ENCODE measurements at regions not wholly inside any gene's neighbourhood (a gene's known extent, or its start where the extent isn't known, plus 50 kb on each side); places are given as distances from the start of the nearest gene placed in this dataset.

DNA sequence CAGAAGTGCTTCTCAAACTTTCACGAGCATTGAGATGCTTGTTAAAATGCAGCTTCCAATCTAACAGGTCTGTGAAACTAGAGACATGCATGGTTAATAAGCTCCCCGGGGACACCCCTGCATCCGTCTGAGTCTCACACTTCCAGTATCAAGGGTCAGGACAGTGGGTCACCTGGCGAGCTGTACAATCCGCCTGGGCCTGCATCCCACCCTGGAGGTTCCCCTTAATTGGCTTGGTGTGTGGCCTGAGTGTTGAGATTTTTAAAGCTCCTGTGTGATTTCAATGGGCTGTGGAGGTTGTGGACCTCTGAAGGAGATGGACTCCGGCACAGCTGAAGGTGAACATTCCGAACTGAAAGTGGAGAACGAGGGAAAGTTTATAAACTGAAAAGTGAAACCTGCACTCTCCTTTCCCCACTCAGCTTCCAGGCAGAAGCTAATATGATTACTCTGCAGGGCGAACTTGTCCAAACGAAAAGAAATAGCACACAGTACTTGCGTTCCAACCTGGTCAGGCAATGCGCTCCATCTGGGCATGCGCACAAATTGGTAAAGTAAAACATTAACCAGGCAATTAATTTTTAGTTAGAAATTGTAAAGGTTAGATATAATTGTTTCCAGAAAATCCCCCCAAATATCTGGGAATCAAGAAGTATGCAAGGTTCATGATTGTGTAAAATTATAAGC is 191.7 kb upstream of the ALKAL2 start:
- DNase-seq (ENCODE audit: low read depth) = no peak

DNA sequence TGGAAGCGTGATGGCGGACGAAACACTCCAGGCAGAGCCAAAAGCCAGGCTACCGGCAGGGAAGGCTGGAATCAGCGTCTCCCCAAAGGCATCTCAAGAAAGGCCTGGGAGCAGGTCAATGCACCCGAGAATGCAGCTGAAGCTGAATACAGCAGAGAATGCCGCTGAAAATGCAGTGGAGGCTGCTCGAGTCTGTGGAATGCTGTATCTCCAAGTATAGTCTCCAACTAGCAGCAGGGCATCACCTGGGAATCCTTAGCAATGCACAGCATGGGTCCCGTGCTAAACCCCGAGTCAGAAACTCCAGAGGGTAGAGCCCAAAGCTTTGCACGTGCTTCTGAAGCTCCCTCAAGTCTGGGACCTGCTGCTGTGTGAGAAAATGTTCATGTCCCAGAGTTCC is 191.1 kb upstream of the ALKAL2 start:
- no peak for DNase-seq (ENCODE audit: low read depth)

DNA sequence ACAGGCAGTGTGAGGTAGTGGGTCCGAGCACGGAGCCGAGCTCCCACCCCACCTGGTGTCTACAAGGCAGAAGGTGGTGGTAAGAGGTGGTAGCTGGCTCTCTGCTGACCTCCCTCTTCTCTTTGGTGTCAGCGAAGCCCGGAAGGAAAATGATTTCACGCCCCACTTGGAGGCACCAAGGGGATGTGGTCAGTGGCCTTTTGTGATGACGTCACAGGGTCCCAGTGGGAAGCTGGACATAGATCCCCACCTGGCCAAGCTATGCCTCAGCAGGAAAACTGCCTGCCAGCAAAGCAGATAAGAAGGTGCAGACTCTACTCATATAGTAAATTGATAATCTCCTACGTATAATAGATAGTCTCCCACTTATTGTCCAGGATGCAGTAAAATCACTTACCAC is 183.7 kb upstream of the ALKAL2 start:
- DNase-seq (ENCODE audit: low read depth) = no peak

DNA sequence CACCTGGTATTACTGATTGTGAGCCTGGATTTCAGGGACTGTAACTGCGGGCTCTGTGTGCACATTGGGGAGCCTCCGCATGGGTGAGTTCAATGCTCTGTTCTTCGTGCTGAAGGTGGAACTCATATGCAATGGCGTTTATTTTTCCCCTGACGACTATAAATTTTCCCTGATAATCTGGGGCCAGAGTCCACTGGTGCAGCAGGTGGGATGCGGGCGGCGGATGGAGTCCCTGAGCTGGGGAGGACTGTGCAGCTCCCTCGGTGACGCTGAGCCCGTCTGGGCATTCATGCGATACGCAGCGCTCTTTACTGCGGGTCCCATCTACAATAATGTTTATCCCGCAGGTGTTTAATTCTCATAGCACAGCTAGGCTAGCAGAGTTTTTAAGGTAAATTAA is 181.6 kb upstream of the ALKAL2 start:
- DNase-seq (ENCODE audit: low read depth) = no peak

DNA sequence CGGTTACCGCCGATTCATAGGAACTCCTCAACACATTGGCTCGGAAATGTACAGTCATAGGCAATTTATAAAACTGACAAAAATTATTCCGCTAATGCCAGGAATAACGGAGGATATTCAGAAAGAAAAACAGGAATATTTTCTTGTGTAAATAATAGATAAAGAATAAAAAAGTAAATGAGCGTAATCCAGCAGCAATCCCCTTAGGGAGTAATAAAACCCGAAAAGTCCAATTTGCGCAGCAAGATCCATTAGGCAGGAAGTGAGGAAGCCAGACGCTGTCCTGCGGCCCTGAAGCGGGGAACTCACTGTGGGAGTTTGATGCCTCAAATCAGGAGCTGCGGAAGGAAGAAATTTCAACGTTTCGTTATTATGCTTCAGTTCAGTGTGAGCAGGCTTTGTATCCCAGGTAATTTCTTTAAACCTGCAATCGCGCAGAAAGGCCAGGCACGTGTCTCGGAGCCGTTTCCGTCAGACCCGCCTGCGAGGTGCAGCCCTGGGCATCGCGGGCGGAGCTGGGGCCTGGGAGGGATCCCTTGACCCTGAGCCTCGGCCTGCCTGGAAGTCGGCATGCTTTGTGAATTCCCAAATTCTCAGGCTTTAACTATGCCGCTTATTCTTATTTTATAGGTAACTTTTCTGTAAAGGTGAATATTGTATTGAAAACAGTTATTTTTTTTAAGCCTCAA is 180.9 kb upstream of the ALKAL2 start:
- no peak for DNase-seq (ENCODE audit: low read depth)

DNA sequence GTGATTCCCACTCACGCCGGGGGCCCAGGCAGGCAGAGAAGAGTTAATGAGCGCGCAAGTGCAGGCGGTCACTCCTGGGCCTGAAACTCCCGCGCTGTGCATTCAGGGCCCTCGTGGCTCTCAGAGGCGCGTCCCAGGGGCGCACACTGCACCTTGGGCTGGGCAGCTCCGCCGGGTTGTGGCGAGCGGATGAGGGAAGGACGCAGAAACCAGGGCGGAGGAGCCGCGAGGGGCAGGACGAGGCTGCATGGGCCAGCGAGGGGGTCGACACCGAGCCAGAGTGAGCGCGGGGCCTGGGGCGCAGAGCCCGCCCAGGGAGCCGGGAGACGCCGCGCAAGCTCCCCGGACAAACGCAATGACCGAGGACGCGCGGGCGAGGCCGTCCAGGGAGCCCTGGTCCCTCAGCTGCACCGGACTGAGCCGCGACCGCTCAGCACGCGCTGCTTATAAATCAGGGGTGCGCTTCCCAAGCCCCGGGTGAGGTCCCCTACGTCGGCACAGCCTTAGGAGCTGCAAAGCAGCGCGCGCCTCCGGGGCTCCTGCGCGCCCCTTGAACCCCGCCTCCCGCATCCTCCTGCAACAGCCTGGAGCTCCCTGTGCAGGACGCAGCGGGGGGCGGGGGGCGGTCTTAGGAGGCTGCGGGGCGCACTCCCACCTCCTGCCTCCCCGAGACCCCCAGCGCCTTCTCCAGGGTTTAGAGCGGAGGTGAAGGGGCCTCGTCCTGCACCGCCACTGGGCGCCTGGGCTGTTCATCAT is 180.2 kb upstream of the ALKAL2 start:
- DNase-seq (ENCODE audit: low read depth) = no peak

DNA sequence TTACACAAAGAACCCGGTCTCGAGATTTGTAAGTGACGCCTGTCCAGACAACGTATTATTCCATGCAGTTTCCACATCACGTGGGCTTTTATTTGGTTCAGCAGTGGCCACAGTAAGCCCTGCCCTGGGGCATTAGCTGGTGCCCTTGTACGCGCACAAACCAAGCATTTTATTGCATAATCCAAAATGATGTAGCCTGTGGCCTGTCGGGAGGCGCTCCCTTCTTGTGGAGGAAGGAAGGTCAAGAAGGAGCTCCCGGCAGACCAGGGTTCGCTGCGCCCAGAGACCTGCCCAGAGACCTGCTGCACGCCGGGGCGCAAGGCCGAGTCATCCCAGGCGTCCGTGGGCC is 179.6 kb upstream of the ALKAL2 start:
- DNase-seq (ENCODE audit: low read depth) = no peak

DNA sequence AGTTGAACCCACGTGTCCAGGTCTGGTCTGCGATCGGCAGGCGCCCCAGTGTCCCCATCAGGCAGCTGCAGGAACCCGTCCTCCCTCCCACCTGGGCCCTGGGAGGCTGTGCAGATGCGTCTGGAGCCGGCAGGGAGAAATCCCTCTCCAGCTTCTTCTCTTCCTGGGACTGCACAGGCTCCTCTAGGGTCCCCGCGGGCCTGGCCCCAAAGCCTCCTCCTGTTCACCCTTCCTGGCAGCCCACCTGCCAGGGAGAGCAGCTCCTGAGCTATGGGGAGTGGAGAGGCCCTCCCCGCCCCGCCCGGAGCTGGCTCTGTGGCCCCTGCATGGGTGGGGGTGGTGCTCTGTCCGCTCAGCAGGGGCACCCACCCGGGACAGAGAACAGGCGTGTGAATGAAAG is 179.2 kb upstream of the ALKAL2 start:
- DNase-seq (ENCODE audit: low read depth) = no peak

DNA sequence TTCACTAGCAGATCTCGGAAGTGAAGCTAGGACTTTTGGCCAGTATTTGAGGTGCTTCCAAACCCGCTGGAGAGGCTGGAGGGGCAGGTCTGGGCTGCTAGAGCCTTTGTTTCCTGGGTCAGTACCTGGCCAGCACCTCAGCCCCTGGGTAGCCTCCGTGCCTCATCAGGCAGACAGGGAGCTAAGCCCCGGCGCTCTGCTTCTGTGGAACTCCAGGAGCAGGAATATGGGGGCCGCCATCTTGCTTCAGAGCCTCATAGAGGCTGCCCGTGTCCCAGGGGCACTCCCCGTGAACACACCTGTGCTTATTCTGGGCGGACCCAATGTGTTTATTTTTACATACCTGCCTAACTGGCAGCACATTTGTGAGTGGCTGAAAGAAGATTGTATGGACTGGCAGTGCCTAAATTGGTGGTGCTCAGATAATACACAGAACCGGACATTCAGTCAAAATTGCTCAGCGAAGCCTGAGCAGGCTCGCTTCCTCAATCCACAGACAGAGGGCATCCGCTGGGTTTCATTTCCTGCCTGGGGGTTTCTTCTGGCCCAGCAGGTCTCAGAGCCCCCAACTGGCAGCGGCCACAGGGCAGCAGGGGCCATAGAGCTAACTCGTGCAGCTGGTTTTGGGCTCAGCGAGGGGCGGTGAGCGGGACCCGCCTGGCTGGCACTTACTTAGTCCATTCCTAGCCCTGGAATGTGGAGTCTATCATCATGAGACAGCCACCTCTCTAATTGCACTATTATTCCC is 176.8 kb upstream of the ALKAL2 start:
- no peak for DNase-seq (ENCODE audit: low read depth)

DNA sequence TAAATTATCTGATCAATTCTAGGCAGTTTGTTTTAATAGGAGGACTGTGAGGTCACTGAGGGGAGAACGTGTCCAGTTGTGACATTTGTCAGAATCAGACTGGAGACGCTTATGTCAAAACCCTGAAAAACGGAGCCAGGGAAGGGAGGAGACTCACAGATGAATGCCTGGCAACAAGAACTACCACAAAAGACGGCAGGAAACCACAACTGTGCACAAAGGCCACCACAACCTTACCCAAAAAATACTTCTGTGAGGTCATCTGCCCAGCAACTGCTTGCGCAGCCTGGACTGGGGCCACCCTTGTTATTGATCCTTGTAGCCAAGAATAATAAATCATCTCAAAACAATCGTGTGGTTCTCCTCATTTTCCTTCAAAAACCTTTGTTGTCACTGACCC is 173.0 kb upstream of the ALKAL2 start:
- peak; percentile 20 for DNase-seq (ENCODE audit: low read depth)

DNA sequence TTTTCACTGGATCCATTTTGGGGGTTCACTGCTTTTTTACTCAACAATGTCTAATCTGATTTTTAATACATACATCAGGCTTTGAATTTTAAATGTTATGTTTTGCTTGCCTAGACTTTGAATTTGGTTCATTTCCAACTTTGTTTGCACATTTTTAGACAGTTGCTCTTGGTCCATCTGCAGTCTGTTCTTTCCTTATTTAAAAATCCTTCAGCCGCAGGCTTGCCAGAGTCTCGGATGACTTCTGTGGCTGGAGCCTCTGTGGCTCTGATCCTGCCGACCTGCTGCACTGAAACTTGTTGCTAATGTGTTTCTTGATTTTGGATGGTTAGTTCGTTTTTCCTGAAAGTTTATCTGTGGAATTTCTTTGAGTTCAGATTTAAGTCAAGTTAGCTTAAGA is 172.0 kb upstream of the ALKAL2 start:
- no peak for DNase-seq (ENCODE audit: low read depth)

DNA sequence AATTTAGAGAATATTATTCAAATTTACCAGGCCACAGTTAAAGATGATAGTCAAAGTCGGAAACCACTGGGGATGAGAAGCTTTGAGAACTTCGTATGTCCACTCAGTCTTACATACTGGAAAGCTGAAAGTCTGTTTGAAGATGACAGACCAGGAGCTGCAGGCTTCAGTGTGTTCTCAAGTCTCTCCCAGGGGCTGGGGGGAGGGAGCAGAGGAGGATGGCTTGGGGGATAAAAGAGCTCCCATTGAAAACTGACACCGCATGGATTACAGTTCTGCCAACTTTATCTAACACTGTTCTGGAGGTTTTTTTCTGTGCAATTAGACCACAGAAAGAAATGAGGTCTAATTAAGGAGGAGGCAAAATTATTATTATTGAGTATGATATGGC is 170.5 kb upstream of the ALKAL2 start:
- no peak for DNase-seq (ENCODE audit: low read depth)

DNA sequence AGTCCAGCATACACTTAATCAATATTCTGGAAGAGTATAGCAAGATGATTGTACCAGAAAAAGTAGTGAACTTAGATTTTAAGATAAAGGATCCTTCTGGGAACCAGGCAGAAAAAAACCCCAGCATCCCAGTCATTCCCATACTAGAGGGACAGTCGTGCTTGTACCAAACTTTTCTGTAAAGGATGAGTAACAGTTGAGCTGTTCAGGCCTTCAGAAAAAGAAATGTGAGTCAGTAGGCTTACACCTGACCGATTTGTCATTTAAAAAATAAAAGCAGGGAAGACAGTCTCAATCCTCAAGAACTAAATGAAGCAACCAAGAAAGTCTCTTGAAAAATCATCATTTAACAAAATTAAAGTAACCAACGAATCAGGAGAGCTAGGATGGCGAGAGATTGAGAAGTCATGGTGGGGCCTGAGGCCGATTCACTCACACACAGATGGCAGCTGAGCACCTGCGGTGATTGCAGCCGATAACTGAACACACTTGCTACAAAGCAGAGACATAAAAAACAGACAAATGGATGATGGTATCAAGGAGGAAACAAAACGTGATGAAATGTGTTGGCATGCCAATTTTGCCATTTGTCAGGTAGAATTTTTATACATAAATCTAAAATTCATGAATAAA is 170.0 kb upstream of the ALKAL2 start:
- no peak for DNase-seq (ENCODE audit: low read depth)

DNA sequence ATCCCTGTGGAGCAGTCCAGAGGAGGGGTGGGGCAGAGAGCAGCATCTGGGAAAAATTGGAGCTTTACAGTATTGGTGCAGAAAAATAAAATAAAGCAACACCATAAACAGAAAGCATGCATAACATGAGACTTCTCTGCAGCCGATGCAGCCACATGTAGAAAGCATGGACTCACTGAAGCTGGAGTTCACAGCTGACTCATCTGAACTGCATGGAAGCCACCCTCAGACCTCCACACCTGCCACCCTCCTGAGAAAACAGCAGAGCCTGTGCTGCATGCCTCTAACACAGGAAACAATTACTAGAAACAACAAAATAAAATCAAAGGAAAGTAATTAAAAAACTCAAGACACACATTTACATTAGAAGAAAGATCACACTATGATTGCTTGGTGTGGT is 169.4 kb upstream of the ALKAL2 start:
- DNase-seq (ENCODE audit: low read depth) = no peak

DNA sequence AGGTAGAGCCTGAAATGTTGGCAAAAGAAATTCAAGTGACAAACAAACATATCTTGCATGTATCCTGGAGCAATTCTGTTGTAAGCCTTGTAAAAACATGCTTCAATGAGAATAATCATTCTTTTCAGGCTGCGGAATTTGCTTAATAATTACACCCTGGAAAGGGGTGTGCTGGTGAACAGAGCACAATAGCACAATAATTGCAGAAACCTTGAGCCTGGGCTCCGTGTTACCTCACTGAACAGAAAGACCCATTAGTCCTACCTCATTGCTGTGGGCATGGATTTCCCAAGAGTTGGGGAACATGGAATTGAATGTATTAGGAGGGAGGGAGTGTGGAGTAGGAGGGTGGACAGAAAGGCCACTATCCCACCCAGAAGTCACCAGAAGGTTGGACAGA is 168.0 kb upstream of the ALKAL2 start:
- no peak for DNase-seq (ENCODE audit: low read depth)

DNA sequence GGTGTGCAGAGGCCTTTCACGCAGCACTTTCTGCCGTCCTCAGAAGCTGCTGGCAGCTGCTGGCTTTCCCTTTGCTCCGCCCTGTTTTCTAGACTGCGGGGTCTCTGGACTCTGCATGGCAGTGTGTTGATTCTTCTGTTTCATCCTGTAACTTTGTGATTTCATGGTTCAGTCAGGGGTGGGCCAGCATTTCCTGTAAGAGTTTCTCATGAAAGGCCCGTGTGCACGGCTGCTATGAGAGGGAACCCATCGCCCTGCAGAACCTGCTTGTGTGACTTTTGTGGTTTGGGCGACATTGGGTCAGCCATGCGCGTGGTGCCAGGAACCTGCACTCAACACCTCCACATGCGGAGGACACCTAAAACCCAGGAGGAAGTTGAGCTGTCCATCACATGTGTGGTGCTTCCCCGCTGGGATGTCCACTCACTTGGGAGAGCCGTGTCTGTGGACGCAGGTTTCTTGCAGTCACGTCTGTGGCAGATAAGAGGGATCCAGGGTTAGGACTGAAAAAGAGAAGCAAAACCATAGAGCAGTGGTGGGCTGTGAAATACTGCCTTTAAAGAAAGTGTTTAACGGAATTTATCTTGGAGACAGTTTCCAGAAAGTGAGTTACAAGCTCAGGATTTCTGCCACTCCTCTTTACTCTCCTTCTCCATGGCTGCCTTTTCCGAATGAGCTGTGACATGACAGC is 167.3 kb upstream of the ALKAL2 start:
- DNase-seq (ENCODE audit: low read depth) = no peak

DNA sequence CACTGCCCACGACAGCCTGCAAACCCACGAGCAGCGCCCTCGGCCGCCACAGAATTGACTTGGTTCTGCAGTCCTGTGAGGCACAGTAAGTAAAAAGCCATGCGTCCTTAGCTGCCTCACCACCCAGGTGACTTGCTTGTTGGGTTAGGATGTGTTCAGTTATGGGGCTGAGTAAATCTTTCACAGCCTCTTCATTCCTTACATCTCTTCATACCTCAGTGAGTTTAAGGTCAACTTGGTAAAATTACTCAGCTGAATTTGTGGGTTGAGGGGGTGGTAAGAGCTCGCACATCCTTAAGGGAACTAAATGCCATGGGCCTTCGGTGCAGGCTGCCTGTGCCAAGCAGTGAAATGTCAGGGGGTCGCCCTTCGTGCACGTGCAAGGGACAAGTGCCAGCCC is 165.2 kb upstream of the ALKAL2 start:
- DNase-seq (ENCODE audit: low read depth) = no peak

DNA sequence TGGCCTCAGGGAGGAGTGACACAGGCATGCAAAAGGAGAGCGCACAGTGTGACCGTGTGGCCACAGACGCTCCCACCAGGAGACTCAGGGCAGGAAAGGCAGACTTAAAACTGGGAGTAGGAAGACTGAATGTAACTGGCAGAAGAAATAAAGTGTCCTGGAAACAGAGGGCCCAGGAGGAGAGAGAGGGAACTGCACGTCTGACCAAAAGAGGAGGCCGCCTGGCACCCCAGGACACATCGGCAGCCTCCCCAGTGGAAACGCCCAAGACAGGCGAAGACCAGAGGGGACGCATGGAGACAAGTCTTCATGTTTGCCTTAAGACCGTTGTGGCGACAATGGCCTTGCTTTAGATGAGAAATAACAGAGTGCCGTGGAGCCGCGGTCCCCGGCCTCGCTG is 163.6 kb upstream of the ALKAL2 start:
- no peak for DNase-seq (ENCODE audit: low read depth)

DNA sequence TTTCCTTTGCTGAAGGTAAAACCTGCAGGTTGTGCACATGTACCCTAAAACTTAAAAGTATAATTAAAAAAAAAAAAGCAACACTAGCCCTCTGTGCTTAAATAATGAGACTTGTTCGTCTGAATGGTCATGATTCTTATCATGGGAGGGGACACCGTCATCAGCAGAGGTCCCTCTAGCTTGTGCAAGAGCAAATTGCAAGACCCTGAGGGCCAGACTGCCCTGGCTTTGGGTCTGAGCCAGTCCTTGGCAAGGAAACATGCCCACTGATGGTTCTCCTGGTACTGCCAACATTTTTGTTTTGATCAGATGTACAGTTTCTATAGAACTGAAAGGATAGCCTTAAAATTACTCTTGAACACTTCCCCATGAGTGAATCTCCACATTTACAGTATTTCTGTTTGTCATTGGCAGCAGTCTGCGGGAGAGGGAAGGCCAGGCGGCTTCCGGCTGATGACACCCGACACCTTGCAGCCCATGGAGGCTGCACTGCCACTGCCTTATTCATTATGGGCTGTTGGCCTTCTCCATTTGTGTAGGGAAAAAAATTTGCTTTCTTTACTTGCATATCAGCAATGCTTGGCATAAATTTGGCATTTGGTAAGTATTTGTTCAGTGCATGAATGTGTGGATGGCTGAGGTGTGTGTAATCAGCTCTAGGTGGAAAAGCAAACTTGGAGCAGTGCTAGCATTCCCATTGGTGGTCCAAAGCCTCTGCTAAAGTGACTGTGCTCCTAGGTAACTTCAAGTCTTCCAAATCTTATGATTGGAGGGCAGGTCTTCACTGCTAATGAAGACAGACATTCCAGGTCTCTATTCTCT is 161.6 kb upstream of the ALKAL2 start:
- DNase-seq (ENCODE audit: low read depth) = no peak

DNA sequence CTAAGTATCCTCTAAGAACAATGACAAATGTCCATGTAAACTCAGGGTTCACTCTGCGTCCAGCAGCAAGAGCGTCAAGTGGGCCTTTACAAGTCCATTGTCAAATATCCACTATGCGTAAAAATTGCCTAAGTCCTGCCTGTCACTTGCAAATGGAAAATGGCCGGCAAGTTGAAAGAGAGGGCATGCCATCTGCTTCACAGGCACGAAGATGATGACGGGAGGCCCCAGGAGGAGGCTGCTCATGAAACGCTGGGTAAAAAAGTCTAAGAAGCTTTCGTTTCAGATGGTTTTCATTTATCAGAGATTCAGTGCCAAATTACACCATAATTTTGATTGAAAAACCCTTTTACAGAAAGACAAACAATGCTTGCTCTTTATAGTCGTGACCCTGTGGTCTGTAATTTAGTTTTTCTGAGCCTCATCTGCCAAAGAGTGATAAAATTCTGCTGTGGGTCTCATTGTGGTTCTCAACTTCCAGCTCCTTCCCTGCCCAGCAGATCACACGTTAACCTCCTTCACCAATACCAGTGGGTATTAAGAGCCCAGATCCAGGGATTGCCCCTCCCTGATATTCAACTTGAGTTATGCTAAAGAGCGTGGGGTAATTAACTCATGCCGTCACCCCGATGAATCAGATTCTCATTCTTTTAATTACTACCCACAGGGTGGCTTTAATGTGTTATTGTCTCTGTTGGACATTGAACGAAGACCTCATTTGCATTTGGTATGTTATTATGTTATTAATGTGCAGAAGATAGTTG is 160.2 kb upstream of the ALKAL2 start:
- no peak for DNase-seq (ENCODE audit: low read depth)
